ENCODE measurements at regions not wholly inside any gene's neighbourhood (a gene's known extent, or its start where the extent isn't known, plus 50 kb on each side); places are given as distances from the start of the nearest gene placed in this dataset.
"Not testable (repeated sequence)": the region's sequence is repeated elsewhere in the genome, so short reads cannot be mapped to it uniquely, and the experiment has no call there.

DNA sequence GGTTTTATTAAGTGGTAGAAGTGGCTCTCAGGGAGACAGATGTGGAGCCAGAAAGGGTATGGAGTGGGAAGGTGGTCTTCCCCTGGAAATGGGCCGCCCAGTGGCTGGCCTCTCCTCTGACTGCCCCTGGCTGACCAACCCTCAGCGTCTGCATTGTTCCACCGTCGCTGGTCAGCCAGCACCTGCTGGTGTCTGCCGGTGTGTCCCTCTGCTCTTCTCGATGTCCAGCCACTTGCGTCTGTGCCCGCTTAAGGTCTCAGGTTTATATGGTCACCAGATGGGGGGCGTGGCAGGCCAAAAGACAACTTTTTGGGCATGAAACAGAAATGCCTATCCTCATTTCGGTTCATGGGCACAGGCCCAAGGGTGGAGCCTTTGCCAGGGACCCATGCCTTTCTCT is 1221.5 kb downstream of the JRKL start:
- DNase-seq, result no peak

DNA sequence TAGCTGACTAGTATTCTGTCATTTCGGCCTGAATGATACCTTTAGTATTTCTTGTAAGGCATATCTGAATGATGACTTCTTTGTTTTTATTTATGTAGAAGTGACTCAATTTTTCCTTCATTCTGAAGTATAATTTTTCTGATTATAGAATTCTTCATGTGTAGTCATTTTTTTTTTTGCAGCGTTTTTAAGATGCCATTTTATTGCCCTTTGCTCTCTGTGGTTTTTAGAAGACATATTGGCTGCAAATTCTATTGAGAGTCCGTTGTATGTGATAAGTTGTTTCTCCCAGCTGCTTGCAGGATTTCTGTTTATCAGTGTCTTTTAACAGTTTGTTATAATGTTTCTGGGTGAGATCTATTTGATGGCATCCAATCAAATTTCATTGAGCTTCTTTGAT is 1224.8 kb downstream of the JRKL start:
- no peak for DNase-seq

DNA sequence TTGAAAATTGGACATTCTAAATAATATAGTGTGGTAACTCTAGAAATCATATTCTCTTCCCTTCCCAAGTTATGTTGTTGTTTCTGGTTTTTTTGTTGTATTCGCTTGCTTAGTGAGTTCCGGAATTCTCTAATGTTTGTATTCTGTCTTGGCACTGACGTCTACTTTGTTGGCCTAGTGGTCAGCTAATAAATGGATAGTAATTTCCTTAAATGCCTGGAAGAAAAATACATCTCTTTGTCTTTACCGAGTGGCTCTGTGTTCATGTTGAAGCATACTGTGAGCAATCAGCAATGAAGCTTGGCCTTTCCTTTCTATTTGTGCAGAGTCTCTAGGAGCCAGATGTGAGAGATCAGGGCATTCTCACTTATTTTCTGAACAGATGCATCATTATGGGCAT is 1225.7 kb downstream of the JRKL start:
- no peak for DNase-seq

DNA sequence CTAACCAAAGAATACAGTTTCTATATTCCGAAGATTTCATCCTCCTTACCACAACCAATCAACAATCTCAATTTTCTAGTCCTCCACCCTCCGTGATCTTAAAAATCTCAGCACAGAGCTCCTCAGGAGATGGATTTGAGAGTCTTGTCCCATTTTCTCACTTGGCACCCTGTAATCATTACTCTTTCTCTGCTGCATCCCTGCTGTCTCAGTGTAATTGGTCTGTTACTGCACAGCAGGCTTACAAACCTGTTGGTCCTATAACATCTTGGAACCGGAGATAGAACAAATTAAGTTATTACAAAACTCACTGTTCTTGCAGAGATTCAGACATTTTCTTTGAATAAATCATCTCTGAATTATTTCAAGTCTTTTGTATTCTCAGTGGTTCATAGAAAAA is 1227.2 kb downstream of the JRKL start:
- no peak for DNase-seq

DNA sequence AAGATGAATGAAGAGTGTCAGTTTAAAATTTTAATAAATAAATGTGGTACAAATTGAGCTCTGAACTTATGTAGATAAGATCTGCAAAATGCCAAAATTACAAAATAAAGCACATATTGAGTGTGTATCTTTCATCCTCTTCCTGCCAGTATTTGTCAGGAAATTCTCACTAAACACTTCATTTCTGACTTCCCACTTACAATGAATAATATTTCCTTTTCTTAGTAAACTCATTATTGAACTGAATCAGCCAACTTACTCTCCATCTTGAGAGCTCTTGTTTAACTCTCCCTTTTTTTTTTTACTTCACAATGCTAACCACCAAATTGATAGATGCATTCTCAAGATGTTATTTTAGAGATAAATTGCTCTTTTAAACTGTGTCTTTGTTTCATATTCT is 1230.2 kb downstream of the JRKL start:
- DNase-seq, result no peak

DNA sequence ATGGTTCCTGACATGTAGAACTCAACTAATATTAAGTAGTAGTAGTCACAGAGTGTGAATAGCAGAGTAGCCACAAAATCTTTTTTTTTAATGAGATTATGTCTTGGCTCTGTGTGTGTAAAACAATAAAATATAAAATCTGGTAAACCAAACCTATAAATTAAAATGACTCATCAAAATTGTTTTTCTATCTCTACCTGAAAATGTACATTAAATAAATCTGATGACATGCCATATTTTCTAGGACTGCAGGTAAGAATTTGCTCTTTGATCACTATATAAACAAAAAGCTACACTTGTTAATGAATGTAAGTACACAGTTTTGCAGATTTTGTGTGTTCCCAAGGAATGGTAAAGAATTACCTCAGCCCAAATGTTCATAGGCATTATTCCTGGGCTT is 1231.5 kb downstream of the JRKL start:
- DNase-seq, result no peak

DNA sequence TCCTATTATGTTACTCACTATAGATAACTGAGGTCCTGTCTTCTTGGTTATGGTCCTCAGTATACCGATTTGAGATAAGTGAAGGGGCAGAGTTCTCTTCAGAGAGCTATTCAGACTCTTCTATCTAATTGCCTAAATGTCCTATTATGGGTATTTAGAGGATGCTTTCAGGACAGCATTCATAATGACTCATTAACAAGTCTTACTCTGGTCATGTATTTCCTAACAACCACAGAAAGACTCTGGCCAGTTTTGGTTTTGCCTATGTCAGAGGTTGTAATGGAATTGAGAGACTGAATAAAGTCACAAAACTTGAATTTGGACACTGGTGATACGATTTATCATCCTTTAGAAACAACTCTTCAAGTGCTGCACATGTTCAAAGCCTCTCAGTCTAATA is 1233.0 kb downstream of the JRKL start:
- DNase-seq, result no peak

DNA sequence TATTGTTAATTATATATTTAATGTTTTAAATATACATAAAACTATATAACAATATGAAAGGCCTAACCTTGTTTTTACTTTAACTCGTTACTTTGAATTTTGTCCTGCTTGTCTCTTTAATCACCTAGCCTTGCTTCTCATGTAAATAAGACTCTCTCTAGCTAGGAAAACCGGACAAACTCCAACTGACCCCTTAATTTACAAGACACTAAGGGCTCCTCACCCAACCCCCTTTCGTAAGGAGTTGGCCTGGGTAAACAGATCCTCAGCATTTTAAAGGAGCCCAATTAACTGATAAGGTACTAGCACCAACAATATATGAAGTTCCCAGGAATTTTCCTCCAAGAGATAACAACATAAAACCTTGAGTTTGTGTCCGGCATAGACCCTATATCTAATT is 1246.9 kb downstream of the JRKL start:
- DNase-seq, result not testable (repeated sequence)

DNA sequence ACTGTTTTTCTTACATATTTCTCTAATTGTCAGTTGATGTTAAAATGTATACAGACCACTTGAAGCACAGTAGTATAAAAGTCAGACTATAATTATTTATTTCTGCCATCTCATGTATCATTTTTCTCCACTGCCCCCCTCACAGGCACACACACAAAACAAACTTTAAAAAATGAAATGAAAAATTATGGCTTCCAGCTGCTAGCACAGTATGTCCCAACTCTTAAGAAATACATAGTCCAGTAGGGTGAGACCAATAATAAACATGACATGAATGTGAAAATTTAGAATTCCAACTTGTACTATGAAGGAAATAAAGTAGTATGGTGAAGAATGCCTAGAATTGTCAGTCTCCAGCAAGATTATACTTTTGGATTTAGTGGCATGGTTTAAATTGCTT is 1247.9 kb downstream of the JRKL start:
- DNase-seq, result no peak

DNA sequence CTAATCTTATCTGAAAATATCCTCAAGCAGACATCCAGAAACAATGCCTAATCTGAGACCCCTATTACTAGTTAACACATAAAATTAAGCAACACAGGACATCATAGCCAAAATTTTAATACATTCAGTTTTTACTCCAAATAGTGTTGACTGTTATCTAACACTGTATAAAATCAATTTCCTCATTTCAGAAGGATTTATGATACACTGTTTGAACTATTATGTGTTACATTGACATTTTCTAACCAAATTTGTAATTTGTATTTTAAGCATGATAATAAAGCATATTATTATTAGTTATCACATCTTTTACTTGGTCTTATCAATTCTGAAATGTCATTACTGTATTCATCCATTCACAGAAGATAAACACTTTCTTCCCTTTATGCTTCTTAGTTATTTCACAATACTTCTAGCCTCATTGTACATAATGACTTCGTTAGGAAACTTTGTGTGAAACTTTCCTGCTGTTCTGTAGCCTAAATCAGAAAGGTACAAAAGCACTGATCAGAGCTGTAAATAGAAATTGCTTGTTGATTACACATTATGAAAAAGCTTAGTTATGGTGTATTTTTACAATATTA is 1248.9 kb downstream of the JRKL start:
- DNase-seq, result no peak

DNA sequence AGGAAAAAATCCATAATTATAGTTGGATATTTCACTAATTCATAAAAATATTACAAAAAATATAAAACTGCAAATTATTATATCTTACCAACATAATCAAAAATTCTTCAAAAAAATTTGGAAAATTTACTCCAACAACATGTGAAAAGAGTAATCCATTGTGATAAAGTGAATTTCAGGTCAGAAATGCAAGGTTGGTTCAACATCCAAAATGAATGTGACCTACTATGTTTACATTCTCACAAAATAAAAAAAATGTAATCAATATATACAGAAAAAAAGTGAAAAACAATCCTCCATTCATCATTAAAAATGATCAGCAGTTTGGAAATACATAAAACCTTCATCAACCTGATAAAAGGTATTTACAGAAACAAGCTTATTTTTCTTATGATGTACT is 1252.2 kb downstream of the JRKL start:
- DNase-seq, result no peak

DNA sequence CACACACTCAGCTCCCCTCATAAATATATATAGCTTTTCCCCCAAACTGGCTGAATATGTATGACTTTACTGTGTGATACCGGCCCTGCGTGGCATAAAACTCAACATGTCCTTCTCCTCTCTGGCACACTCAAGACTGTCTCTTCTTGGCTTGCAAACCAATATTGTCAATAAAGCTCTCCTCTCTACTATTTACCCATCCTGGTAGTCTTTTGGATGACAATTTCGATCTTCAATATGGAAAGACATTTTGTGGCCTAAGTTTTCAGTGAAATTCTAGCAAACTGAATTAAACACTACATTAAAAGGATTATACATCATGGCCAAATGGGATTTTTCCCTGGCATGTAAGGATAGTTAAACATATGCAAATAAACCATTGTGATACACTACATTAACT is 1255.9 kb downstream of the JRKL start:
- DNase-seq, result no peak

DNA sequence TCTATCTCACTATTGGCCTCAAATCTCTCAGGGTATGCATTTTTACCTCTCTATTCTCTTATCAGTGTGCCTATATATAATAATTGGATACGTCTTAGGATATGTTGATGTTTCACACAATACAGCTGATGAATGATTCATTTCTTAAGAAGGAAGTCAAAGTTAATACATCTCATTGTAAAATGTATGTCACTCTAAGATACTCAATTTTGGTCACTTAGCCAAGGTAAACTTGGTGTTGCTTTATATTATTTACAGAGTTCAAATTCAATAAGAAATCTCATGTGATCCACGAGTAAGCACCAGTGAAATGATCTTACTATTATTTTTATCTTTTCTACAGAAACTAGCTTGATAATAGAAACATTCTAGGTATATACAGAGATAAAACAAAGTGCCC is 1266.5 kb downstream of the JRKL start:
- no peak for DNase-seq

DNA sequence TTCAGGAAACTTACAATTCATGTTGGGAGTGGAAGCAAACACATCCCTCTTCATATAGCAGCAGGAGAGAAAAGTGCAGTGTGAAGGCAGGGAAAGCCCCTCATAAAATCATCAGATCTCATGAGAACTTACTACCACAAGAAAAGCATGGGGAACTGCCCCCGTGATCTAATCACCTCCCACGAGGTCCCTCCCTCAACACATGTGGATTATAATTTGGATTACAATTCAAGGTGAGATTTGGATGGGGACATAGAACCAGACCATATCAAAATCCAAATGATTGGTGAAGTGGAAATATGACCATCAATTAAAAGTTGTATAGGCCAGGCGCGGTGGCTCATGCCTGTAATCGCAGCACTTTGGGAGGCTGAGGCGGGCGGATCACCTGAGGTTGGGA is 1268.0 kb downstream of the JRKL start:
- DNase-seq, result no peak

DNA sequence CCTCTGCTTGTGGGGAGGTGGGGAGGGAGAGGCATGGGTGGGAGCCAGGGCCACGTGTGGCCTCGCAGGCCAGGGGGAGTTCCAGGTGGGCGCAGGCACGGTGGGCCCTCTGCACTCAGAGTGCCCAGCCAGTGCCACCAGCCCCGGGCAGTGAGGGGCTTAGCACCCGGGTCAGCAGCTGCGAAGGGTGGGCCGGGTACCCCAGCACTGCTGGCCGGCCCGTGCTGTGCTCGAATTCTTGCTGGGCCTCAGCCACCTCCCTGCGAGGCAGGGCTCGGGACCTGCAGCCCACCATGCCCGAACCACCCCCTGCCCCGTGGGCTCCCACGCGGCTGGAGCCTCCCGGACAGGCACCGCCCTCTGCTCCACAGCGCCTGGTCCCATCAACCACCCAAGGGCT is 1277.2 kb downstream of the JRKL start:
- DNase-seq, result no peak

DNA sequence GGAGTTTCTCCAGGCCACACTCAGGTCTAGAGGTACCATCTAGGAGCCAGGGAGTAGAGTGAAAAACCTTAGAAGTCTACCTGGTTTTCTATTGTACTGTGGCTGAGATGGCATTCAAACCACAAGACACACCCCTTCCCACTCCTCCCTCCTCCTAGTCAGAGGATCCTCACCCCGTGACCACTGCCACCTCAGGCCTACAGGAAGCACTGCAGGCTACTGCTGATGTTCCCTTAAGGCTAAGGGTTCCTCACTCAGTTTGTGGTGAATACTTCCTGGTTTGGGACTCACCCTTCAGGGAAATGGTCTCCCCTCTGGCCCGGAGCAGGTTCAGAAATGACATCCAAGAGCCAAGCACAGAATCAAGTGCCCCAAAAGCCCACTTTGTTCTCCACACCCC is 1293.9 kb downstream of the JRKL start:
- no peak for DNase-seq

DNA sequence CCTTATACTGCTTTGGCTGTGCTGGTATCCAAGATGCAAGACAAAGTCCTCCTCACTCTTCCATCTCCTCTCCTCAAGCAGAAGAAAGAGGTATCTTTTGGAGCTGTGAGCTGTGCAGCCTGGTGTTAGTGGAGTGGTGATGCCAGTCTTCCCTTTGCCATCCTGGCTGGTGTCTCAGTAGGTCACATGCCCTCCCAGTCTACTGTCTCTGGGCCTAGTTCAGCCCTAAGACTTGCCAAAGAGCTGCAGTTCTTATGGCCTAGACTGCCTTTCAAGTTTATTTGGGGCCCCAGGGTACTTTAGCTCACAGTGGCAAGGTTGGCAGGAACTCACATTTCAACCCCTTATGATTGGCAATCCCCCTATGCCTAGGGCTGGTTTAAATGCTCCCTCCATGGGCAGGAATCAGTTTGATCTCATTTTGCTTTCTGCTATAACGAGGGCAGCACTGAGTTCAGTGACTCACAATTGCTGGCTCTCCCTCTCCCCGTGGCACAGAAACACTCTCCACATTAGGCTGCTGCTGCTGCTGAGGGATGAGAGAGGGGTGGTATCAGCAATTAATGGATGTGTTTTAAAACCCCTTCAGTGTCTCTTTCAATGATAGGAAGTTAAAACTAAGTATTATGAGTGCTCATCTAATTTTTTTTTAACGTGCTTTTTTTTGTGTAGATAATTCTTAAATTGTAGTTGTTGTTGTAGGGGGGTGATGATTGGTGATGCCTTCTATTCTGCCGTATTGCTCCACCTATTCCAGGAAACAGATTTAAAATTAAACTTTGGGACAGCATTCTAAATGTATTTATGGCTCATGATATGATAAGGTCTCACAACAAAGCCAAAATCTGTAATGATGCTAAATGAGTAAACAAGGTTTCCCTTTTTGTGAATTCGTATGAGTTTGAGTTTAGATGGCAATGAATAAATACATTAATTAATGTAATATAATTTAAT is 1295.0 kb downstream of the JRKL start:
- no peak for DNase-seq

DNA sequence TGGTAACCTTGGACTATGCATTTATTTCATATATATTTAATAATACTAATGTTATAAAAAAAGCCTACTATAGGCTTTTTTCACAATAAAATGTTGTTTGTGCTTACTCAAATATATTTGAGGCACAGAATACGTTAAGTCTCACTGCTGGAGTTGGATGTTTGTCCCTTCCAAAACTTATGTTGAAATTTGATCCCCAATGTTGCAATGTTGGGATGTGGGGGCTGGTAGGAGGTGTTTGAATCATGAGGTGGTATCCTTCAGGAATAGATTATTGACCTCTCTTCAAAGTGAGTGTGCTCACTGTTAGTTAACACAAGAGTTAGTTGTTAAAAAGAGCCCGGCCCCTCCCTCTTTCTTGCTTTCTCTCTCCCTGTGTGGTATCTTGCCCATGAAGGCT is 1295.9 kb downstream of the JRKL start:
- DNase-seq, result no peak

DNA sequence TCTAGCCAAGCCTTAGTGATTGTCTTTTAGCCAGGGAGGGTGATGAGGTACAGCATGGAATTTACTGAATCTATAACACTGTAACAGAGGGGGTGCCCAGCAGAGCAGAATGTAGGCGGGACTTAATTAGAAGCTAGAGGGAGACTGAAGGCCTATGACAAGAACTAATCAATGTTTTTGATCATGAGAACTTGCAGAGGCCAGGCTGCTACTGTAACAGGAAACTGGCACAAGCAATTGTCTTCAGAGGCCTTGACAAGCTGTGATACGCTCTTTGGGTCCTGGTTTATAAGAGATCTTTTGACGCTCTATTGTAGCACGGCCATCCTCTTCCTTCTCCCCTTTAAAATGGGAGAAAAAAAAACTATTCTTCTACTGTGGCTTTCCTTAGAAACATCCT is 1297.3 kb downstream of the JRKL start:
- DNase-seq, result no peak

DNA sequence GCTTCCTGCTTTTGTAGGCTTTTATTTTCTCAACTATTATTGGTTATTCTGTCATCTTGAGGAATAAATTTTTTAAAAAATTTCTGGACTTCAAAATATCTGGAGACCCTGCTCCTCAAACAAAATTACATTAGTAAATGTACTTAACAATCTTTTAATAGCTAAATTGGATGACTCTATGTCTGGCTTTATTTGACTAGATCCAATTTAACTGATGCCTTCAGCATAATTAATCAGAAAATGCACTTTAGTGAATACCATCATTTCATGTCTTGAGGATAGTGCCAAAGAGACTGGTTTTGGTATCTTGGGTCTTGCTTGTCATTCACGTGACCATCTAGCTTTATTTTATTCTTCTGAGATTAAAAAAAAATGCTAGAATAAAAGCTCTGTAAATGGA is 1301.2 kb downstream of the JRKL start:
- DNase-seq, result no peak

DNA sequence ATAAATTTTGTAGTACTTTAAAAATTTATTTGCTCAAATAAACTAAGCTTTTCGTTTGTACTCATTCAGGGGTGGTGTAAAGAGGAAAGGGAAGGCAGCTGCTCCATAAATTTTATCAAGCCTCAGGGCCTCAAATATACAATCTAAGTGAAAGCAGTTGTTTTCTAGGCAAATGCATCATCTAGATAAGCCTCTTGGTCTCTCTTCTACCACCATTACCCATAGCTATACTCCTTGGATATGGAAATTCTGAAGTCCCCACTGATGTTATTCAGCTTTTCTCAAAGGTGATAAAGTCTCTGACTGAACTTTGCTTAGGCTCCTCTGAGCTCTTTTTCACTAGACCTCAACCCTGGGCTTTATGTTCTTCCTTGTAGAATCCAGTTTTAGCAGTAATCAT is 1313.1 kb downstream of the JRKL start:
- no peak for DNase-seq

DNA sequence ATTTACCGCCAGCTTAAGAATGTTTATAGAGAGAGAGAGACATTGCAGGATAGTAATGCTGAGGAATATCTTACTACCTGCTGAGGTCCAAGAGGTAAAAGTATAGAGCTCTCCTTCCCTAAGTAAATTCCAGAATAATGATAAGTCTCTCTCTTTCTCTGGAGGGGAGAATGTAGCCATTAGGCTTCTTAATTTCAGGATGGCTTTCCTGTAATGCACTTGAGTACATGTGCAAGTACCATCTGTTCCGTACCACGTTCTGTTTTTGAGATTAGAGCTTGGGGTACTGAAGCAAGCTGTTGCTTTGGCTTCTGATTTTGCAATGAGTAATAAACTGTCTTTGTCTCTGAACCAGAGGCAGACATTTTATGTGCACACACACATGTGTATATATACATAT is 1314.0 kb downstream of the JRKL start:
- DNase-seq, result no peak

DNA sequence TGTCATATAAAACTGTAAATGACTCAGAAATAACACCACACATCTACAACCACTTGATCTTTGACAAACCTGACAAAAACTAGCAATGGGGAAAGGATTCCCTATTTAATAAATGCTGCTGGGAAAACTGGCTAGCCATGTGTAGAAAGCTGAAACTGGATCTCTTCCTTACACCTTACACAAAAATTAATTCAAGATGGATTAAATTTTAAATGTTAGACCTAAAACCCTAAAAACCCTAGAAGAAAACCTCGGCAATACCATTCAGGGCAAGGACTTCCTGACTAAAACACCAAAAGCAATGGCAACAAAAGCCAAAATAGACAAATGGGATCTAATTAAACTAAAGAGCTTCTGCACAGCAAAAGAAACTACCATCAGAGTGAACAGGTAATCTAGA is 1315.3 kb upstream of the CNTN5 start:
- DNase-seq, result not testable (repeated sequence)

DNA sequence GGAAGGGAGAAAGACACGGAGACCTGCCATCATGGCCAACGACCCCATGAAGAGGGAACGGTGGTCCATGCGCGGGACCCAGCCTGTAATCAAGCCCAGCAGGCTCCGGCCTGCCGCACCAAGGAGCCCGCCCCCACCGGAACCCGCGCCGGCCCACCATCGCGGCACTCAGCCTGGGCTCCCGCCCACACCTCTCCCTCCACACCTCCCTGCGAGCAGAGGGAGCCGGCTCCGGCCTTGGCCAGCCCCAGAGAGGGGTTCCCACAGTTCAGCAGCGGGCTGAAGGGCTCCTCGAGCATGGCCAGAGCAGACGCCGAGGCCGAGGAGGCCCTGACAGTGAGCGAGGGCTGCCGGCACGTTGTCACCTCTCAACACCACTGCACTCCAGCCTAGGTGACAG is 1302.8 kb upstream of the CNTN5 start:
- DNase-seq, result no peak

DNA sequence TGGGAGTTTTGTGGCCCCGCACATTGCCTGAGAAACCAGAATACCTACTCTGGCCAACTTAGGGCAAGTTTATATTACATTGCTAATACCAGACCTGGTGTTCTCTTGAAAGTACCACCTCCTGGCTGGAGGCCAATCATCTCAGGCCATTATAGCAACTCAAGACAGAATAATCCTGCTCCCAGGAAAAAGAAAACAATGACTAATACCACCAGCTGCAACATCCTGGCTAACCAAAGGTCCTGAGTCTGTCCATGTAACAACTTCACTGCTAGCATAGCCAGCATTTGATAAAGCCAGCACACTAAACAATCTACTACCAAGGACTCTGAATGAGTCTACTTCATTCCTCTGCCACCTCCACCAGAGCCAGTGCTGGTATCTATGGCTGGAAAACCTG is 1298.7 kb upstream of the CNTN5 start:
- no peak for DNase-seq
